OCI-LY7 (cell line): ENCODE measurements at regions not wholly inside any gene's neighbourhood (a gene's known extent, or its start where the extent isn't known, plus 50 kb on each side); places are given as distances from the start of the nearest gene placed in this dataset.
"Not testable (repeated sequence)": the region's sequence is repeated elsewhere in the genome, so short reads cannot be mapped to it uniquely, and the experiment has no call there.

Experiments used
- BruUV-seq: library from RNA; stranded (reverse); fragments of 400-500 nt; replicated peaks from 2 replicates; lab custom pipeline; 2021; lab: Mats Ljungman, UMichigan
- CTCF ChIA-PET: fragments of 300-600 bp; sonication (Branson Sonifier 250); formaldehyde crosslinking; loops from one replicate; lab custom pipeline; 2022; ENCODE audit warnings: antibody characterized with exemption; ENCODE audit not compliant: unreplicated experiment; lab: Charles Lee
- POLR2A ChIA-PET: fragments of 300-600 bp; sonication (Branson Sonifier 250); formaldehyde crosslinking; loops from one replicate; lab custom pipeline; 2022; ENCODE audit warnings: antibody characterized with exemption; lab: Charles Lee
- DNase-seq: peaks from one replicate; pipeline ENCODE4 v3.0.0-alpha.2; 2015; ENCODE audit warnings: low spot score
- H2AFZ ChIP-seq: fragments of 200-600 bp; sonication (generic), shearing (Covaris generic); 2 replicates; pipeline ENCODE4 v1.6.1; 2014; ENCODE audit warnings: mild to moderate bottlenecking, antibody characterized with exemption, low read length, moderate library complexity
- H3K27ac ChIP-seq: fragments of 200-600 bp; sonication (generic); 2 replicates; pipeline ENCODE4 v1.5.1; 2014; ENCODE audit warnings: mixed run types, low read depth, mild to moderate bottlenecking, moderate library complexity, low read length, inconsistent platforms; ENCODE audit not compliant: poor library complexity, severe bottlenecking
- H3K36me3 ChIP-seq: fragments of 200-600 bp; sonication (generic); 2 replicates; pipeline ENCODE4 v1.6.1; 2014; ENCODE audit warnings: mild to moderate bottlenecking, antibody characterized with exemption, low read length, moderate library complexity, mixed read lengths; ENCODE audit not compliant: insufficient read depth
- H3K4me1 ChIP-seq: fragments of 200-600 bp; sonication (generic); 2 replicates; pipeline ENCODE4 v1.5.1; 2014; ENCODE audit warnings: mild to moderate bottlenecking, low read length; ENCODE audit not compliant: insufficient read depth, poor library complexity, severe bottlenecking
- H3K4me2 ChIP-seq: fragments of 200-600 bp; sonication (generic); 2 replicates; pipeline ENCODE4 v1.6.1; 2014; ENCODE audit warnings: mild to moderate bottlenecking, low read length
- H3K4me3 ChIP-seq: fragments of 200-600 bp; sonication (generic); 2 replicates; pipeline ENCODE4 v1.5.1; 2014; ENCODE audit warnings: mild to moderate bottlenecking, low read depth, low read length; ENCODE audit not compliant: poor library complexity, severe bottlenecking
- H3K79me2 ChIP-seq: fragments of 200-600 bp; sonication (generic); 2 replicates; pipeline ENCODE4 v1.6.1; 2016; ENCODE audit warnings: low read depth, mild to moderate bottlenecking, low read length, moderate library complexity, mixed read lengths; ENCODE audit not compliant: insufficient read depth
- H3K9me2 ChIP-seq: fragments of 200-600 bp; sonication (generic); 2 replicates; pipeline ENCODE4 v1.6.1; 2016; ENCODE audit warnings: mild to moderate bottlenecking, low read length, mixed read lengths; ENCODE audit not compliant: insufficient read depth
- H3K9me3 ChIP-seq: fragments of 200-600 bp; sonication (generic); 2 replicates; pipeline ENCODE4 v1.6.1; 2014; ENCODE audit warnings: mild to moderate bottlenecking, mixed run types, low read length, mixed read lengths
- H4K20me1 ChIP-seq: fragments of 200-600 bp; sonication (generic); 2 replicates; pipeline ENCODE4 v1.6.1; 2014; ENCODE audit warnings: mild to moderate bottlenecking, antibody characterized with exemption, low read length, moderate library complexity, mixed read lengths; ENCODE audit not compliant: insufficient read depth
- EZH2phosphoT487 ChIP-seq: fragments of 200-600 bp; sonication (generic); IDR thresholded peaks from 2 replicates; pipeline ENCODE4 v1.6.1; 2018; ENCODE audit warnings: low read depth, borderline replicate concordance, mild to moderate bottlenecking, mixed run types, antibody characterized with exemption, low read length, moderate library complexity, mixed read lengths
- intact Hi-C: fragments of 100-400 bp; cut with micrococcal nuclease; formaldehyde crosslinking; loops from one replicate; pipeline ENCODE4 v1.10.0; 2022; ENCODE audit not compliant: unreplicated experiment
- TF ChIP-seq, protein P1 (sequence below): fragments of 200-600 bp; sonication (generic); conservative IDR thresholded peaks from 2 replicates; pipeline ENCODE4 v1.5.1; 2014; ENCODE audit warnings: mild to moderate bottlenecking, antibody characterized with exemption, low read length, moderate library complexity, mixed read lengths

DNA sequence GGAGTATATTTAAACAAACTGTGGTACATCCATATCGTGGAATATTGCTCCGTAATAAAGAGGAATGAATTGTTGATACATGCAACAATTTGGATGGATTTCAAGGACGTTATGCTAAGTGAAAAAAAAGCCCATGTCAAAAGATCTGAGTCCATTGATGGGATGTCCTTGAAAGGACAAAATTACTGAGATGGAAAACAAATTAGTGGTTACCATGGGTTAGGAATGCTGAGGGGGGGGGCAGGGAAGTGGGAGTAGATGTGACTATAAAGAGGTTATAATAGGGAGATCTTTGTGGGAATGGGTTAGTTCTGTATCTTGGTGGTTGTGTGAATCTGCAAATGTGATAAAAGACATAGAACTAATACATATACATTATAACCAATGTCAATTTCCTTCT, 409.3 kb downstream of the SRGAP2C start:
- Histone ChIP-seq H2AFZ (no peak overlapping the region), H3K4me2 (no peak overlapping the region), H3K27ac (no peak overlapping the region), H3K9me3 (no peaks in the 10 kb centered on the region), H3K4me1 (no peaks in the 10 kb centered on the region), H3K9me2 (no peaks in the 10 kb centered on the region), H4K20me1 (no peaks in the 10 kb centered on the region), H3K79me2 (no peaks in the 10 kb centered on the region), H3K36me3 (no peaks in the 10 kb centered on the region), H3K4me3 (no peak overlapping the region)
- ChIA-PET POLR2A (no interaction called here), CTCF (no interaction called here)
- no peak for DNase-seq
- no peak for TF ChIP-seq EZH2phosphoT487
- TF ChIP-seq, protein P1, sequence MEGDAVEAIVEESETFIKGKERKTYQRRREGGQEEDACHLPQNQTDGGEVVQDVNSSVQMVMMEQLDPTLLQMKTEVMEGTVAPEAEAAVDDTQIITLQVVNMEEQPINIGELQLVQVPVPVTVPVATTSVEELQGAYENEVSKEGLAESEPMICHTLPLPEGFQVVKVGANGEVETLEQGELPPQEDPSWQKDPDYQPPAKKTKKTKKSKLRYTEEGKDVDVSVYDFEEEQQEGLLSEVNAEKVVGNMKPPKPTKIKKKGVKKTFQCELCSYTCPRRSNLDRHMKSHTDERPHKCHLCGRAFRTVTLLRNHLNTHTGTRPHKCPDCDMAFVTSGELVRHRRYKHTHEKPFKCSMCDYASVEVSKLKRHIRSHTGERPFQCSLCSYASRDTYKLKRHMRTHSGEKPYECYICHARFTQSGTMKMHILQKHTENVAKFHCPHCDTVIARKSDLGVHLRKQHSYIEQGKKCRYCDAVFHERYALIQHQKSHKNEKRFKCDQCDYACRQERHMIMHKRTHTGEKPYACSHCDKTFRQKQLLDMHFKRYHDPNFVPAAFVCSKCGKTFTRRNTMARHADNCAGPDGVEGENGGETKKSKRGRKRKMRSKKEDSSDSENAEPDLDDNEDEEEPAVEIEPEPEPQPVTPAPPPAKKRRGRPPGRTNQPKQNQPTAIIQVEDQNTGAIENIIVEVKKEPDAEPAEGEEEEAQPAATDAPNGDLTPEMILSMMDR: no peak
- intact Hi-C loops: no loop called here
- no TSS peak for BruUV-seq

DNA sequence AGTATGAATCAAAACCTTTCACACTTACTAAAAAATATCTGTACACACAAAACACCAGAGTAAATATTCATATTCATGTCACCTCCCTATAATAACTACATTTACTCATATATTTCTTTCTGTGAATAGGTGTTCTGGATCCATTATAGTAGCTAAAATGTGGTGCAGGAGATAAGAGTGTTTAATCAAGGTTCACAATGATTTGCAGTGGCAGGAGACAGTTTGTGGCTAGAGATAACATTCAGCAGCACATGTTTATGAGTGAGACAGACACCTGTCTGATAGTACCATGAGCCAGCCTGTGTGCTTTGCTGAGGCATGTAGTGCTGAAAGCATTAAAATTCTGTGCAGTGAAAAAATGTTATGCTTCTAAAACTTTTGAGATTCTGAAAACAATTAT, 410.3 kb downstream of the SRGAP2C start:
- H3K27ac ChIP-seq: no peak overlapping the region
- H3K4me1 ChIP-seq: no peaks in the 10 kb centered on the region
- intact Hi-C loops: no loop called here
- no peak for DNase-seq
- H3K9me3 ChIP-seq: no peaks in the 10 kb centered on the region
- no peaks in the 10 kb centered on the region for H4K20me1 ChIP-seq
- TF ChIP-seq EZH2phosphoT487: no peak
- TF ChIP-seq, protein P1: no peak
- no peaks in the 10 kb centered on the region for H3K36me3 ChIP-seq
- no peaks in the 10 kb centered on the region for H3K9me2 ChIP-seq
- POLR2A ChIA-PET: no interaction called here
- H3K4me2 ChIP-seq: no peak overlapping the region
- H2AFZ ChIP-seq: no peak overlapping the region
- CTCF ChIA-PET: no interaction called here
- no peak overlapping the region for H3K4me3 ChIP-seq
- no peaks in the 10 kb centered on the region for H3K79me2 ChIP-seq
- BruUV-seq: no TSS peak

DNA sequence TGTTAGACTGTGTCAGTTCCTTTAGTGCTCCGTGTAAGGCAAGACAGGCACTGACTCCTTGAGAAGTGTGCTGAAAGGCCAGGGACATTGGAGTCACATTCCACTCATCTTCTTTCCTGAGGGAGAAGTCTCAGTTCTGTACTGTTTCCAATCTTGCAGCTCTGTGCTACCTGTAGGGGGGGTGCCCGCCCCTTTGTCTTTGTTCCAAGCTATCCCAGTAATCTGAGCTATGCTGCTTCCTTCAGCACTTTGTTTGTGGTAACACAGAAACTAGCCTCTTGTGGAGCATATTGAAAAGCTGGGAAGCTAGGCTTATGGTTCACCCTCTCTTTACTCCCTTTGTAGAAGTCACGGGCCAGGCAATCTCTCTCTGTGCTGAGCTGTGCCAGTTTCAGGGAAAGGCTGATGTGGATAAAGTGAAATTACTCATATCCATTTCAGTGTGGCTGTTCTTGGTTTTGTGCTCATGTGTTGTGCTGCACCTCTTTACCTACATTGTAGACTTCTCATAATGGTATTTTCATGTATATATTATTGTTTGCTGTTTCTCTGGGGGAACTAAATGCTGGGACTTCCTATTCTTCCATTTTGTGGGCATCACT, 420.2 kb downstream of the SRGAP2C start:
- intact Hi-C loops, H3K9me2 ChIP-seq, H2AFZ ChIP-seq, H3K79me2 ChIP-seq, POLR2A ChIA-PET, H3K4me1 ChIP-seq, BruUV-seq, H3K9me3 ChIP-seq, H4K20me1 ChIP-seq, H3K36me3 ChIP-seq, H3K4me3 ChIP-seq, CTCF ChIA-PET, H3K27ac ChIP-seq, H3K4me2 ChIP-seq, DNase-seq: not testable (repeated sequence)

DNA sequence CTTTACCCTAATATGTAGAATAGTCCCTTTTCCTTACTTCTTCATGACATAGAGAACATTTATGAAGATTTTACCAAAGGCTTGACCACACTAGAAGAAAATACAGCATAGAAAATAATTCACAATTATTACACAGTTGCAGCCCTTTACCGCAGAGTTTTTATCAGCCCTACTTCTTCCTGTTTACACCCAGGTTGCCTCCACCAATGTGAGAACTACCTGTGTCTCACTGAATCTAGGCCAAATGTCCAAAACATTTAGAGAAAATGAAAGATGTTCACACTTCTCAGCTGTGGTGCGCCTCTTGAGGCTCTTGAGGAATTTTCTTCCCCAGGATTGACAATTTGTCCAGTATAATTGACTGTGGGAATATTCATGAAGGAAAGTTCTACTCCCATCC, 422.7 kb downstream of the SRGAP2C start:
- CTCF ChIA-PET, BruUV-seq: not testable (repeated sequence)

More for the DNA sequence above, 422.7 kb downstream of the SRGAP2C start:
- H3K4me3 ChIP-seq, H2AFZ ChIP-seq, H3K79me2 ChIP-seq, intact Hi-C loops, H3K4me1 ChIP-seq, DNase-seq, H4K20me1 ChIP-seq, POLR2A ChIA-PET, H3K36me3 ChIP-seq, H3K9me2 ChIP-seq, H3K4me2 ChIP-seq, H3K27ac ChIP-seq, H3K9me3 ChIP-seq: not testable (repeated sequence)
